ENCODE measurements at regions not wholly inside any gene's neighbourhood (a gene's known extent, or its start where the extent isn't known, plus 50 kb on each side); places are given as distances from the start of the nearest gene placed in this dataset.

- FAIRE-seq: no peak
- dilution Hi-C loops (cut with MboI; ENCODE audit: extremely low pct_ligation_motif_present, low sequenced_read_pairs) (no loop called here), intact Hi-C loops (cut with micrococcal nuclease) (no loop called here)
- no peak overlapping the region for H3K4me3 ChIP-seq (replicated peaks in 1 of 3; ENCODE audit: insufficient read depth in 1 of 3, low read depth in 1 of 3, low read length in 3 of 3)
- H3K79me2 ChIP-seq (ENCODE audit: control insufficient read depth, insufficient read depth, low read length): no peaks in the 10 kb centered on the region
- no peaks in the 10 kb centered on the region for H3K4me1 ChIP-seq (ENCODE audit: control insufficient read depth, extremely low read depth, insufficient read depth, low read length)
- H3K27me3 ChIP-seq (ENCODE audit: control insufficient read depth in 2 of 2, insufficient read depth in 2 of 2, low read length in 2 of 2): no peaks in the 10 kb centered on the region
- no peaks in the 10 kb centered on the region for H3K9me3 ChIP-seq (replicated peaks; ENCODE audit: control insufficient read depth, insufficient read depth, low read length)
- H2AFZ ChIP-seq (ENCODE audit: low read depth, low read length): no peak overlapping the region
- no peak for TF ChIP-seq MAX (IDR thresholded peaks at IDR 0.05; ENCODE audit: insufficient read depth, insufficient read length)
- TF ChIP-seq POLR2A (IDR thresholded peaks at IDR 0.05; ENCODE audit: low read depth, low read length): no peak
- no peak for TF ChIP-seq CTCF (IDR thresholded peaks at IDR 0.05; ENCODE audit: extremely low read depth in 1 of 2, insufficient read depth in 1 of 2, low read depth in 1 of 2, low read length in 2 of 2)
- no peak for TF ChIP-seq MYC (IDR thresholded peaks at IDR 0.05; ENCODE audit: low read depth, low read length)
- no peak for TF ChIP-seq FOS (IDR thresholded peaks at IDR 0.05; ENCODE audit: borderline replicate concordance, insufficient read depth, low read length)
- no peak for TF ChIP-seq EZH2 (IDR thresholded peaks at IDR 0.05; ENCODE audit: borderline replicate concordance, low read depth, low read length, severe bottlenecking)
- TF ChIP-seq GATA2 (IDR thresholded peaks at IDR 0.05; ENCODE audit: insufficient read depth, insufficient read length, low read depth, low read length): no peak
- TF ChIP-seq JUN (IDR thresholded peaks at IDR 0.05; ENCODE audit: borderline replicate concordance, insufficient read depth, insufficient read length, low read depth): no peak
- TF ChIP-seq POLR2AphosphoS5 (IDR thresholded peaks at IDR 0.05; ENCODE audit: insufficient read depth, low read depth, low read length): no peak
- no TSS peak for BruUV-seq (replicated peaks)
- H4K20me1 ChIP-seq (replicated peaks; ENCODE audit: control insufficient read depth, extremely low read depth, insufficient read depth, low read length): no peaks in the 10 kb centered on the region
- no peaks in the 10 kb centered on the region for H3K9me1 ChIP-seq (replicated peaks; ENCODE audit: control insufficient read depth, extremely low read depth, insufficient read depth, low read length)
- ChIA-PET POLR2A (no interaction called here), CTCF (no interaction called here)
- H3K4me2 ChIP-seq (ENCODE audit: insufficient read depth, low read length): no peak overlapping the region
- no peak for DNase-seq (ENCODE audit: low read depth, low spot score)
- no peak overlapping the region for H3K27ac ChIP-seq (ENCODE audit: insufficient read depth, low read depth, low read length)
- no peaks in the 10 kb centered on the region for H3K36me3 ChIP-seq (ENCODE audit: control insufficient read depth in 2 of 2, extremely low read depth in 1 of 2, insufficient read depth in 2 of 2, low read length in 2 of 2)
- H3K9ac ChIP-seq (replicated peaks; ENCODE audit: extremely low read depth, insufficient read depth, low read length): no peak overlapping the region
These were observed 112.6 kb upstream of the YPEL5 start for GRCh38 chr2:30034052-30034775.

All from endothelial cell of umbilical vein (primary cell).